Gastroesophageal sphincter (tissue), 4 donors: ENCODE measurements at regions not wholly inside any gene's neighbourhood (a gene's known extent, or its start where the extent isn't known, plus 50 kb on each side); places are given as distances from the start of the nearest gene placed in this dataset.

Experiments used
- ATAC-seq: fragments of 150-250 bp; one replicate; pipeline ENCODE4 v1.9.1; 2016; ENCODE audit warnings: mild to moderate bottlenecking, moderate library complexity
- H3K27ac ChIP-seq, 4 donors: fragments of 200-600 bp; sonication (generic) in 3 of 4; 1 replicate in 3 of 4; 2 replicates in 1 of 4; pipeline ENCODE4 v1.5.1; 2016 to 2019
- H3K27me3 ChIP-seq: fragments of 200-600 bp; sonication (generic); one replicate; pipeline ENCODE4 v1.5.1; 2019
- H3K36me3 ChIP-seq, 2 donors: fragments of 200-600 bp; sonication (generic); one replicate each; pipeline ENCODE4 v1.5.1; 2019; ENCODE audit warnings: control low read depth in 1 of 2
- H3K4me1 ChIP-seq, 3 donors: fragments of 200-600 bp; sonication (generic); 1 replicate in 2 of 3; 2 replicates in 1 of 3; pipeline ENCODE4 v1.5.1; 2016 to 2019; ENCODE audit warnings: control low read depth in 2 of 3
- H3K4me3 ChIP-seq, 2 donors: fragments of 200-600 bp; sonication (generic); one replicate each; pipeline ENCODE4 v1.5.1; 2019; ENCODE audit warnings: mild to moderate bottlenecking in 1 of 2, moderate library complexity in 1 of 2
- H3K9me3 ChIP-seq, 3 donors: fragments of 200-600 bp; sonication (generic); one replicate each; pipeline ENCODE4 v1.5.1; 2017 to 2019; ENCODE audit warnings: control low read depth in 2 of 3
- EP300 ChIP-seq: sonication (generic); formaldehyde crosslinking; IDR thresholded peaks from one replicate; pipeline ENCODE4 v1.6.1; 2017; ENCODE audit warnings: antibody characterized with exemption, mild to moderate bottlenecking
- POLR2A ChIP-seq, 2 donors: fragments of 450-650 bp; IDR thresholded peaks; one replicate each; pipeline ENCODE4 v1.6.1; 2017; ENCODE audit warnings: antibody characterized with exemption in 2 of 2, mild to moderate bottlenecking in 2 of 2, moderate library complexity in 1 of 2
- POLR2AphosphoS5 ChIP-seq: sonication (generic); formaldehyde crosslinking; IDR thresholded peaks from one replicate; pipeline ENCODE4 v1.6.1; 2017; ENCODE audit warnings: antibody characterized with exemption
- whole genome bisulfite sequencing, 2 donors: methylation state at CpG; one replicate each; pipeline ENCODE4 v1.1.5; 2018; ENCODE audit warnings: low coverage in 1 of 2; 5-methylcytosine and 5-hydroxymethylcytosine counted together
- TF ChIP-seq, protein P1 (sequence below), 4 experiments: fragments of 200-600 bp in 2 of 4; fragments of 450-650 bp in 2 of 4; sonication (generic) in 1 of 4; IDR thresholded peaks; one replicate each; pipeline ENCODE4 v1.5.1; 2017 to 2019; ENCODE audit warnings: antibody characterized with exemption in 4 of 4, mild to moderate bottlenecking in 2 of 4, moderate library complexity in 2 of 4

DNA sequence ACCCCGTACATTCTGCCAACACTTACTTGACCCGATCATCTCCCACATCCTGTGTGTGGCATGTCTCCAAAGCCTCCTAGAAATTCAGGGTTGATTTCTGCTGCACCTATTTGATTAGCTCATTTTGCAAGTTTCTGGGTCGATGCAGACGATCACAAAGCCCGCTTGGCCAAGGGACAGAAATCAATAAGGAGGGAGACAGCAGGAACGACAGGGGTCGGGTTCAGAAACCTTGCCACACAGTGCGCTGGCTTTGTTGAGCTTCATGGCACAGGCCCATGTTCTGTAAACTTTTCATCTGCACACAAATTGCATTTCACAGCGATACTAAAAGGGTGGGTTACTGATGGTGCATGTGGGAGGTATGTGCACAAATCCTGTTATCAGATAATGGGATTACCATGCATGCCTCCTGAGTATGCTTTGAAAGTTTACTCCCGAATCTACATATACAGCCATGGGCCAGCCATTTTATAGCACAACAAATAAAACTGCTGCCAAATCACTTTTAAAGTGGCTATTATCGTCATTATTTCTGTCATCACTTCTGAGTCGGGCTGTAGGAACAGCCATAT is 95.9 kb upstream of the ATP11B start:
- ATAC-seq: no peak

DNA sequence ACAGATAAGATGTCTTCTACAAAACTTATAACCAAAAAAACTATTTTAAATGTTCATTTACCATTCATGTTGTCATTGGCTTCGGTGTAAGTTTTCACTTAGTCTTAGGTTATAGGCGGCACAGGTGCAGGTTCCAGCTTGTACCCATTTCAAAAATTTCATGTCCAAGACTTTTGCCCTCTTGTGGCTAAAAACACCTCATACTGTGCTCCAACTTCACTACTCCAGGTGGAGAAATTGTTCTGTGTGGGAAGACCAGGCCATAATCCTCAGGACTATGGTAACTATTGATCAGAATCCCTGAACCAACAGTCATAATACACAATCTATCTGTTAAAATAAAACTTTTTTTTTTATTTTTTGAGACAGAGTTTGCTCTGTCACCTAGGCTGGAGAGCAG is 95.2 kb upstream of the ATP11B start:
- no peaks in the 10 kb centered on the region for H3K9me3 ChIP-seq
- H3K27ac ChIP-seq: no peak overlapping the region
- no peak for ATAC-seq
- no peaks in the 10 kb centered on the region for H3K27me3 ChIP-seq
- TF ChIP-seq EP300: no peak
- TF ChIP-seq POLR2A (IDR thresholded peaks at IDR 0.05): no peak
- TF ChIP-seq, protein P1, sequence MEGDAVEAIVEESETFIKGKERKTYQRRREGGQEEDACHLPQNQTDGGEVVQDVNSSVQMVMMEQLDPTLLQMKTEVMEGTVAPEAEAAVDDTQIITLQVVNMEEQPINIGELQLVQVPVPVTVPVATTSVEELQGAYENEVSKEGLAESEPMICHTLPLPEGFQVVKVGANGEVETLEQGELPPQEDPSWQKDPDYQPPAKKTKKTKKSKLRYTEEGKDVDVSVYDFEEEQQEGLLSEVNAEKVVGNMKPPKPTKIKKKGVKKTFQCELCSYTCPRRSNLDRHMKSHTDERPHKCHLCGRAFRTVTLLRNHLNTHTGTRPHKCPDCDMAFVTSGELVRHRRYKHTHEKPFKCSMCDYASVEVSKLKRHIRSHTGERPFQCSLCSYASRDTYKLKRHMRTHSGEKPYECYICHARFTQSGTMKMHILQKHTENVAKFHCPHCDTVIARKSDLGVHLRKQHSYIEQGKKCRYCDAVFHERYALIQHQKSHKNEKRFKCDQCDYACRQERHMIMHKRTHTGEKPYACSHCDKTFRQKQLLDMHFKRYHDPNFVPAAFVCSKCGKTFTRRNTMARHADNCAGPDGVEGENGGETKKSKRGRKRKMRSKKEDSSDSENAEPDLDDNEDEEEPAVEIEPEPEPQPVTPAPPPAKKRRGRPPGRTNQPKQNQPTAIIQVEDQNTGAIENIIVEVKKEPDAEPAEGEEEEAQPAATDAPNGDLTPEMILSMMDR (IDR thresholded peaks at IDR 0.05): no peak
- TF ChIP-seq POLR2AphosphoS5: no peak
- no peaks in the 10 kb centered on the region for H3K4me1 ChIP-seq
- no peak overlapping the region for H3K4me3 ChIP-seq
- 93 to 100% methylated on average over 2 of the region's 2 CpGs for WGBS, 2 donors
- H3K36me3 ChIP-seq: no peaks in the 10 kb centered on the region

More for the DNA sequence above, 95.9 kb upstream of the ATP11B start:
- TF ChIP-seq EP300 (no peak), POLR2AphosphoS5 (no peak), POLR2A (IDR thresholded peaks at IDR 0.05) (no peak)
- TF ChIP-seq, protein P1 (IDR thresholded peaks at IDR 0.05): no peak
- Histone ChIP-seq H3K27me3 (no peaks in the 10 kb centered on the region), H3K36me3 (no peaks in the 10 kb centered on the region), H3K4me3 (no peak overlapping the region), H3K27ac (no peak overlapping the region), H3K4me1 (no peaks in the 10 kb centered on the region), H3K9me3 (no peaks in the 10 kb centered on the region)
- WGBS, 2 donors: 48 to 71% methylated on average over 7 to 9 of the region's 12 CpGs

DNA sequence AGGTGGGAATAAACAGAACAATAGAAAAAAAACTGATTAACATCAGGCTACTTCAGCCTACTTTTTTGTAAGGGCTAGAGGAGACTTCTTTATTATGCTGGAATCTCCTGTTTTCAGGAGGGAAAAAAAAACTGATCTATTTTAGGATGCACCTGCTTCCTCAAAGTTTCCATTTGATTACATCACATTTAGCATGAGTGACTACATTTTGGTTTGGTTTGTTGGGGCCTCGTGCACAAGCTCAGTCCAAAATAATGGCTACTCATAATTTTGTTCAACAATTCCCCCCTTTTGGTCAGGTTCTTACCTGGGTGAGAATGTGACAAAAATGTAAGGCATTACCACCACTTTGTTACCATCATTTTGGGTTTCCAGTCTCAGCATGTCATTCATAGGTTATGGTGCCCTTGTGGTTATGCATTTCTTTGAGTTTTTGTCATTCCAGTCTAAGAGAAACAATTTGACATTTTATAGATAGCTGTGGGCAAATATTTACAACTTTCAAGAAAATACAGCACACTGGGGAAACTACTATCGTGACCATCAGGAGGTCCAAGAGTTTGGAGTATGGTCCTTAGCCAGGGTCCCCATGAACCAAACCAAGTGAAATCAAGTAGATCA is 93.6 kb upstream of the ATP11B start:
- Histone ChIP-seq H3K27ac (no peak overlapping the region), H3K36me3 (no peaks in the 10 kb centered on the region), H3K9me3 (no peaks in the 10 kb centered on the region), H3K27me3 (no peaks in the 10 kb centered on the region), H3K4me1 (no peaks in the 10 kb centered on the region), H3K4me3 (no peak overlapping the region)
- no peak for TF ChIP-seq POLR2A (IDR thresholded peaks at IDR 0.05)
- TF ChIP-seq EP300: no peak
- no peak for TF ChIP-seq POLR2AphosphoS5
- TF ChIP-seq, protein P1 (IDR thresholded peaks at IDR 0.05): no peak
- 69 to 71% methylated on average over 1 to 2 of the region's 2 CpGs for WGBS, 2 donors
- no peak for ATAC-seq

DNA sequence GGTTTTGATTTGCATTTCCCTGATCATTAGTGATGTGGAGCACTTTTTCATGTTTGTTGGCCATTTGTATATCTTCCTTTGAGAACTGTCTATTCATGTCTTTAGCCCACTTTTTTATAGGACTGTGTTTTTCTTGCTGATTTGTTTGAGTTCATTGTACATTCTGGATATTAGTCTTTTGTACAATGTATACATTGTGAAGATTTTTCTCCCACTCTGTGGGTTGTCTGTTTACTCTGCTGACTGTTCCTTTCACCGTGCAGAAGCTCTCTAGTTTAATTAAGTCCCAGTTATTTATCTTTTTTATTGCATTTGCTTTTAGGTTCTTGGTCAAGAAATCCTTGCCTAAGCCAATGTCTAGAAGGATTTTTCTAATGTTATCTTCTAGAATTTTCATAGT is 91.1 kb upstream of the ATP11B start:
- Histone ChIP-seq H3K9me3 (no peaks in the 10 kb centered on the region), H3K27ac (no peak overlapping the region), H3K36me3 (no peaks in the 10 kb centered on the region), H3K27me3 (peaks cover 15% of the 10 kb centered on the region), H3K4me3 (no peak overlapping the region), H3K4me1 (no peaks in the 10 kb centered on the region)
- WGBS, 2 donors: 5 to 20% methylated on average over 1 of the region's 1 CpG
- ATAC-seq: no peak
- TF ChIP-seq POLR2A (IDR thresholded peaks at IDR 0.05) (no peak), EP300 (no peak), POLR2AphosphoS5 (no peak)
- TF ChIP-seq, protein P1 (IDR thresholded peaks at IDR 0.05): no peak

DNA sequence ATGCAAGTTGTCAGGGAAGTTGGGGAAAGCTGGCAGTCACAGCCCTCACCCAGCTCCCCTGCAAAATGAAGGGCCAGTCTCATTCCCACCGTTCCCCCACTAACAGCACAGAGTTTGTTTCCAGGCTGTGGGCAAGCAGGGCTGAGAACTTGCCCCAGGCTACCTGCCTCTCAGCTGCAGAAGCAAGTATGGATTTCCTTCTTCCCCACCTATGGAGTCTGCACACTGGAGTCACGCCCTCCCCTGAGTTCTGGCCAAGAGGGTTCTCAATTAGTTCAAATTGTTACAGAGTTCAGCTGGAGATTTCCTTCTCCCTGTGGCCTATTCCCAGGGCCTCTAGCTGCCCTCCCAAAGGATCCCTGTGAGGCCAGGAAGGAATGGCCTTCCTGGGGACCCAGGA is 90.1 kb upstream of the ATP11B start:
- H3K4me3 ChIP-seq: no peak overlapping the region
- no peak for ATAC-seq
- 100% methylated on average over 1 of the region's 2 CpGs; no CpG with 5 or more reads in 1 of the 2 donors for WGBS, 2 donors
- H3K9me3 ChIP-seq: no peaks in the 10 kb centered on the region
- no peak overlapping the region for H3K27ac ChIP-seq
- no peaks in the 10 kb centered on the region for H3K4me1 ChIP-seq
- TF ChIP-seq, protein P1 (IDR thresholded peaks at IDR 0.05): no peak
- no peak for TF ChIP-seq EP300
- no peak for TF ChIP-seq POLR2AphosphoS5
- TF ChIP-seq POLR2A (IDR thresholded peaks at IDR 0.05): no peak
- no peaks in the 10 kb centered on the region for H3K36me3 ChIP-seq
- peaks cover 15% of the 10 kb centered on the region for H3K27me3 ChIP-seq
